Occipital lobe (tissue), 2 donors: ENCODE measurements at regions not wholly inside any gene's neighbourhood (a gene's known extent, or its start where the extent isn't known, plus 50 kb on each side); places are given as distances from the start of the nearest gene placed in this dataset. TPM values are rescaled to one million over a fixed set of nuclear protein-coding genes. Genes with fewer than 3 reads are reported as not detected.

ENCODE experiments used
- DNase-seq: peaks from one replicate; lab custom pipeline; 2025; lab: John Stamatoyannopoulos, UW
- small RNA-seq: library from RNA; depleted of rRNA; stranded (forward); fragments of <200 nt; gene quantifications from one replicate; pipeline ENCODE3, GENCODE V24; 2014

DNA sequence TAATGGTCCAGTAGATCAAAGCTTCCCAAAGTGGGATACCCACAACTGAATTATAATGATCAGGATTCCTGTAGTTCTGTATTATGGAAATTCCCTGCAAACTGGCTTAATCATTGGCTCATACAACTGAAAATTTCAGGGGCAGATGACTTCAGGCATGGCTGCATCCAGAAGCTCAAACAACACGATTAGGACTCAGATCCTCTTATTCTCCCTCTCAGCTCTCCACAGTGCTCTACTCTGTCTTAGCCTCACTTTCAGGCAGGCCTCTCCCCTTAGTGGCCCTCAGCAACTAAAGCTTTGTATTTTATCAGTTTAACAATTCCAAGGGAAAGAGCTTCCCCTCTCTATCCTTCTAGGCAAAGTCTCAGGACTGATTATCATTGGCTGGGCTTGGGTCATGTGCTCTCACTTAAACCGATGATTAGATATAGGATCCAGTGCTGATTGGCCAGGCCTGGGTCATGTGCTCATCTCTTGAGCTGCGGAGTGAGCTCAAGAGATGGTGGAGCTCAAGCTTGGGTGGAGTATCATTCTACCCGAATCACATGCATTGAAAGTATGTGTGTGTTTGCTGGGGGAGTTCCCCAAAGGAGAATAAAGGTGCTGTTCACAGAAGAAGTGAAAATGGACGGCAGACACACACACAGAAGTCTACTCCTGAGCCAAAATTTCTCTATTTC lies 57.9 kb upstream of the RUNX3 start:
- no peak for DNase-seq

DNA sequence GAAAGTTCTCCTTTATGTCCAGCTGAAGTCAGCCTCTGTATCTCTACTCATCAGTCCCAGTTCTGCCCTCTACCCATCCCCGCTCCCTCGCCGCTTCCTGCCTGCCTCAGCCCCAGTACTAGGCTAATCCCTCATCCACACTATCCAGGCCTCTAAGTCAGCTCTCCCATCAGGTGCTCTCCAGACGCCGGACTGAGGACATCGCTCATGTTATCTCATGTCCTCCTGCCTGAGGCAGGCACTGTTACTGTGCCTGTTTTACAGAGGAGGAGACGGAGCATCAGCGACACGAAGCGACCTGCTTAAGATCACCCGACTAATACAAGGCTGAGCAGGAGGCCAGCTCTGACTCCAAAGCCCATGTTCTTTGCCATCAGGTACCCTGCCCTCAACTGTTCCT lies 57.3 kb upstream of the RUNX3 start:
- no peak for DNase-seq

DNA sequence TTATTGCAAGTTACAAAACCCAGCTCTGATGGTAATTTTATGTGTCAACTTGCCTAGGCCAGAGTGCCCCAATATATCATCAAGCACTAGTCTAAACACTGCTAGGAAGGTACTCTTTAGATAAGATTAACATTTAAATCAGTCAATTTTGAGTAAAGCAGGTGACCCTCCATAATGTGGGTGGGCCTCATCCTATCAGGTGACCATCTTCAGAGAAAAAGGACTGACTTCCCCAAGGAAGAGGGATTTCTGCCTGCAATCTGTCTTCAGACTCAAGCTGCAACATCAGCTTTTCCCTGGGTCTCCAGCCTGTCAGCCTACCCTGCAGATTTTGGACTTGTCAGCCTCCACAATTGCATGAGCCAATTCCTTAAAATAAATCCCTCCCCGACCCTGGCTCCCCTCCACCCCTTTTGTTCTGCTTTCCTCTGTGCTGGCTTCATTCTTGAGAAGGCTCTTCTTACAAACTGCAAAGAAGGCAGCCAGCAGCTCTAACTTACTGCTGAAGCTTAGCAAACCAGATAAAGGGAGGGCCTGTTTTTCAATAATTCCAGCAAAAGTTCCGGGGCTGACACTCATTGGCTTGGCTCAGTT lies 56.4 kb upstream of the RUNX3 start:
- DNase-seq = no peak

DNA sequence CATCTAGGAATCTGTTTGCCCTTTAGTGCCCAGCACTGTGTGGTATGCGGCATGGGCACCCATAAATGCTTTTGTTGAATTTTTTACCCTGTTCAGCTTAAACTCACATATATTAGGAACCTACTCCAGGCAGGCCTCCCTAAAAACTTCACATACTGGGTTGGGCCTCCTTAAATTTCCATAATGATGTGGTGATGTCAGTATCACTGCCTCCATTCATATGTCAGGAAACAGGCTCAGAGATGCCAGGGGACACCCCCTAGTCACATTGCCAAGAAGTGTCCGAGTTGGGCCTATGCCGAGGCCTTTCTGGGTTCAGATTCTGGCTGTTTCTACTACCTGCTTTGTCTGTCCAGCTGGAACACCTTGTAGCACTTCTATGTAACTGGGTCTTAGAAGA lies 55.7 kb upstream of the RUNX3 start:
- no peak for DNase-seq

DNA sequence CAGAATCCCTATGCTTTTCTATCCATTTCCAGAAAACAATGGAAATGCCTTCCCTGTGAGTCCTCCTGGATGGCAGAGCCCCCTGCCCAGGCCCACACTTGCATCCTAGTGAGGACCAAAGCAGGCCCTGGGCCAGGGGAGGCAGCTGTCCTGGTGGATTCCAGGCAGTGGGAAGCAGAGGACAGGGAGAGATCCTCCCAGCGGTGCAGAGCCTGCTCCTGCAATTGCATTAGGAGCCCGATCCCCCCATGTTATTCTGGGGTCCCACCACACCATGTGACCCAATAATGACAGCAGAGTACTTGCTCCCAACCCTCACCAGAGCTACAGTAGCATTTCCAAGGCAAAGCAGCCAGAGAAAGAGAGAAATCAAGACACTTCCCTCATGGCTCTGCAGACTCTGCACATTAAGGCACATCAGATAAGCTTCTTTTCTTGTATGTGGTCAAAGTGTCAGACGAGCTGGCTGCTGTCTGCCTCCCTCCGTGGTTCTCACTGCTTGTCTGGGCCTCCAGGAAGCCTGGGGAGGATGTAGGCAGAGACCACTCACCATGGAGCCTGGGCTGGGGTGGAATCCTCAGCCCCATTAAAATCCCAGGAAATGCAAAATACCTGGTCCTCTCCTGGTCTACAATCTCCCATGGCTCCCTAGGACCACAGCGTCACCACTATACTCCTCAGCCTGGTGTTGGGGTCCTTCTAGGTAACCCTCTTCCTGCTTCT lies 54.9 kb upstream of the RUNX3 start:
- DNase-seq = no peak

DNA sequence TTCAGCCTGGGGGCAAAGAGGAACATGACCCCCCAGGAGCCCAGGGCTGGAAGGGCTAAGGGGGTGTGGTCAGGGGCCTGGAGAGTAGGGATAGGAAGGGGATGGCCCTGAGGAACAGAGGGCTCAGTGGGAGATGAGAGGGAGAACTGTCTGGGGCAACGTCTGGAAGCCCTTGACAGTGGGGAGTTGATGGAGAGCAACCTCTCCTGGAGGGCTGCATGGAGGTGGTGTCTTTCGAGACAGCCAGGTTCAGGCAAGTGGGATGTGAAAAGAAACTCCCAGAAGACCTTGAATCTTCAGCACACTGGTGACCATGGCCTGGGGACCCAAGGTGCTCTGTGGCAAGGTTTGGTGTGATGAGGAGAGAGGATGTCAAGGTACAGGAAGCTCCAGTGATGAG lies 54.2 kb upstream of the RUNX3 start:
- DNase-seq = no peak

DNA sequence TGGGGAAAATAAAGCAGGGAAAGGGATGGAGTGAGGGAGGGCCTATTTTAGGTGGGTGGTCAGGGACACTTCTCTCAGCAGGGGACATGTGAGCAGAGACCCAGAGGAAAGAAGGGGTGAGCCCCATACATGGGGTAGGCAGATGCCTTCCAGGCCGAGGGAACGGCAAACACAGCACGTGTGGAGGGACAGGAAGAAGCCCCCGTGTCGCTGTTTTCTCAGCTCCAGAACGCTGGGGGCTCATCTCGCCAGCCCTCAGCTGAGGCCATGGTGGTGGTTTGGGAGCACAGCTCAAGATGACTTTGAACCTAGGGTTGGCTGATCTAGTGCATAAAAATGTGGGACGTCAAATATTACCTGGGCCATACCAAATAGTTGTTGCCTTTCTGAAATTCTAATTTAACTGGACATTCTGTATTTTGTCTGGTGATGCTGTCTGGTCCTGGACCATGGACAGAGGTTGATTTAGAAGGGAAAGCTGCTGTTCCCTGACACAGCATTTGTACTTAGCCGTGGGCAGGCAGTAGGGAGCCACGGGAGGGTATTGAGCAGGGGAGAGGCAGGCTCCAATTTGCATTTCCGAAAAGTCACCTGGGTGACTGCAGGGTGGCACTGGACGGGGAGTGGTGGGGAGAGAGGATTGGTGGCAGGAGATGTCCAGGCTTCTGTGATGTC lies 53.1 kb upstream of the RUNX3 start:
- DNase-seq = no peak

DNA sequence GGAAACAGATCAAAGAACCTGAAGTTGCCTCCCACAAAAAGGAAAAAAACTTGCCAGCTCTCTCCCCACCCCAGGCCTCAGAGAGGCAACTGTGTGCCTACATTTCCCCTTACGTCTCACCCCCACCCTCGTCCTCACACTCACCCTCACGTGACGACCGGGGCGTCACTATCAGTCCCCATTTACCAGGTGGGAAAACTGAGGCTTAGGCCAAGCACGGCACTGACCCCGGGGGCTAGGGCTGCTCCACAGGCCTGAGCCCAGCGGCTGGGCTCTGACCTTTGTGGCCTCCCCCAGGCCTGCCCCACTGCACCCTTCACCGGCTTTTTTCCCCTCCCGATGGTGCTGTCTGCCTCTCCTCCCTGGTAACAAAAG lies 51.5 kb upstream of the RUNX3 start:
- no peak for DNase-seq

DNA sequence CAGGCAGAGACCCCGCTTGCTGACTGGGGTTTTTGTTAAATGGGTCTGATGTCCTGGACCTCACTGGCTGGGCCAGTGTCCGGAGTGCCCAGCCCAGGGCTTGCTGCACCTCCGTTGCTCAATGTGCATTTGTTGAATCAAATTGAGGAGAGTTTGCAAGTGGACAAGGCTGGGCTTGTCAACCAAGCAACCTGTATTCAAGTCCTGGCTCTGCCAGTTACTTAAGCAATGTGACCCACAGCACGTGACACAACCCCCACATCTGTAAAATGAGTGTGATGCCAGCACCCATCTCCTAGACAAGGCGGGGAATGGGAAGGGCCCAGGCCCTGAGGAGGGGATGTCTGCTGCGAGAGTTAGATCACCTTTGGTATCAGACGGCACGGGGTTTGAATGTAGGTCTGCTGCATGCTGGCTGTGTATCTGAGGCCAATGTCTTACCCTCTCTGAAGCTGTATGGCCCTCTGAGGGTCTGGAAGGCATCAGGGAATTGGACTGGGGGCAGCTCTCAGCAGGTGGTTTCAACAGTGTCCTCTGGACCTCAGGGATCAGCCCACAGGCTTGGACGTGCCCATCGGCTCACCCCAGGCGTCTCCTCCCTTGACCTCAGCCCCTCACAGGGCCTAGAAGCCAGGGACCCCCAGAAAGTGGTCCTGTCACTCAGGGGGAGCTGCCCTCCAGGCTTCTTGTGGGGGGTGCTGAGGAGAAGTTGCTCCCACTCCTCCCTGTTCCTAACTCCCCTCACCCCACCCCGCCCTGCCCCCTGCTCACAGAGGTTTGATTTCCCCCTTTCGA lies 51.0 kb upstream of the RUNX3 start:
- DNase-seq = no peak

Small RNA genes in the stretch of these regions (small RNA-seq; reads per million reads assigned to genes)
- gene MIR4425 = not detected
